HCT116 (cell line): ENCODE measurements at regions not wholly inside any gene's neighbourhood (a gene's known extent, or its start where the extent isn't known, plus 50 kb on each side); places are given as distances from the start of the nearest gene placed in this dataset.

Source experiments
- CEBPB ChIP-seq: IDR thresholded peaks from 2 replicates; pipeline ENCODE4 v1.6.1; 2012; ENCODE audit warnings: low read depth
- CTCF ChIP-seq, 3 experiments: fragments of 200-600 bp in 1 of 3; sonication (generic) in 1 of 3; IDR thresholded peaks in 2 of 3; conservative IDR thresholded peaks in 1 of 3; 2 replicates each; pipeline ENCODE4 v1.5.1; 2012 to 2017; ENCODE audit warnings: low read depth in 2 of 3, low read length in 2 of 3, antibody characterized with exemption in 1 of 3, borderline replicate concordance in 1 of 3, control low read depth in 1 of 3, mild to moderate bottlenecking in 1 of 3, mixed read lengths in 1 of 3, mixed run types in 1 of 3, moderate library complexity in 1 of 3; ENCODE audit not compliant: insufficient read depth in 1 of 3
- EGR1 ChIP-seq: IDR thresholded peaks from 2 replicates; pipeline ENCODE4 v1.6.1; 2012; ENCODE audit warnings: low read depth
- EZH2 ChIP-seq: fragments of 200-600 bp; sonication (generic); IDR thresholded peaks from 2 replicates; pipeline ENCODE4 v1.6.1; 2017; ENCODE audit warnings: antibody characterized with exemption, mixed run types
- EZH2phosphoT487 ChIP-seq: fragments of 200-600 bp; IDR thresholded peaks from 2 replicates; pipeline ENCODE4 v1.6.1; 2018; ENCODE audit warnings: antibody characterized with exemption, borderline replicate concordance
- JUND ChIP-seq: IDR thresholded peaks from 2 replicates; pipeline ENCODE4 v1.6.1; 2012
- MAX ChIP-seq: IDR thresholded peaks from 2 replicates; pipeline ENCODE4 v1.6.1; 2012
- POLR2A ChIP-seq: IDR thresholded peaks from 2 replicates; pipeline ENCODE4 v1.7.0; 2011; ENCODE audit warnings: borderline replicate concordance; ENCODE audit not compliant: insufficient read depth, insufficient read length; ENCODE audit errors: extremely low read depth
- POLR2AphosphoS5 ChIP-seq: IDR thresholded peaks from 2 replicates; pipeline ENCODE4 v1.6.1; 2011; ENCODE audit warnings: mild to moderate bottlenecking, low read depth, low read length, moderate library complexity
- YY1 ChIP-seq: IDR thresholded peaks from 2 replicates; pipeline ENCODE4 v1.6.1; 2011; ENCODE audit warnings: low read length, low read depth, moderate library complexity, mild to moderate bottlenecking; ENCODE audit not compliant: insufficient replicate concordance; ENCODE audit errors: extremely low read depth

- TF ChIP-seq POLR2A (no peak), CTCF (IDR thresholded peaks at IDR 0.05 in 2 of 3, conservative IDR thresholded peaks at IDR 0.05 in 1 of 3; ENCODE audit: borderline replicate concordance in 1 of 3, insufficient read depth in 1 of 3, low read depth in 2 of 3, low read length in 2 of 3) (no peak), YY1 (no peak), EGR1 (no peak), POLR2AphosphoS5 (no peak), MAX (no peak), CEBPB (no peak), EZH2phosphoT487 (no peak), EZH2 (no peak), JUND (no peak)
Measured at GRCh38 chr11:57900320-57900719, 123.4 kb upstream of the OR9Q1 start.
